ENCODE measurements at regions not wholly inside any gene's neighbourhood (a gene's known extent, or its start where the extent isn't known, plus 50 kb on each side); places are given as distances from the start of the nearest gene placed in this dataset.

DNA sequence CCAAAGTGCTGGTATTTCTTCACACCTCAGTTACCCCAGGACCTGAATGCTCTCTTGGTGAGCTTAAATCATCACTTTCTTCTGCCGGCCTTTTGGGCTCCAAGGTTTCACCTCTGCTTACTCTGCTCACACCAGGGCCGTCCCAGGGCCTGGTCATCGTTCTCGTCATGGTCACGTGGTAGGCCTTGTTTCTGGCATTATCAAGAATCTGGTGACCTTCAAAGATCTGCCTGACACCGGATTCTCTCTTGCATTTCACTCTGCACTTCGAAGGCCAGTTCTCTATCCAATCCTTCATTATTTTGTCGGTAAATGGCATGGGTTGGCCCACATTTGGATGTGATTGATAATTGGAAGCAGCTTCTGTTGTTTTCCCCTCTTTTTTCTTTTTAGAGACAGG, 80.5 kb downstream of the HRH4 start:
- TF ChIP-seq CTCF (IDR thresholded peaks at IDR 0.05) (no peak), POLR2AphosphoS5 (IDR thresholded peaks at IDR 0.05; ENCODE audit: low read depth, low read length) (no peak), SIN3A (IDR thresholded peaks at IDR 0.05; ENCODE audit: borderline replicate concordance, insufficient read depth, low read depth, low read length) (no peak), TCF7L2 (IDR thresholded peaks at IDR 0.05; ENCODE audit: low read depth, low read length) (no peak)
- TF ChIP-seq, protein P1, sequence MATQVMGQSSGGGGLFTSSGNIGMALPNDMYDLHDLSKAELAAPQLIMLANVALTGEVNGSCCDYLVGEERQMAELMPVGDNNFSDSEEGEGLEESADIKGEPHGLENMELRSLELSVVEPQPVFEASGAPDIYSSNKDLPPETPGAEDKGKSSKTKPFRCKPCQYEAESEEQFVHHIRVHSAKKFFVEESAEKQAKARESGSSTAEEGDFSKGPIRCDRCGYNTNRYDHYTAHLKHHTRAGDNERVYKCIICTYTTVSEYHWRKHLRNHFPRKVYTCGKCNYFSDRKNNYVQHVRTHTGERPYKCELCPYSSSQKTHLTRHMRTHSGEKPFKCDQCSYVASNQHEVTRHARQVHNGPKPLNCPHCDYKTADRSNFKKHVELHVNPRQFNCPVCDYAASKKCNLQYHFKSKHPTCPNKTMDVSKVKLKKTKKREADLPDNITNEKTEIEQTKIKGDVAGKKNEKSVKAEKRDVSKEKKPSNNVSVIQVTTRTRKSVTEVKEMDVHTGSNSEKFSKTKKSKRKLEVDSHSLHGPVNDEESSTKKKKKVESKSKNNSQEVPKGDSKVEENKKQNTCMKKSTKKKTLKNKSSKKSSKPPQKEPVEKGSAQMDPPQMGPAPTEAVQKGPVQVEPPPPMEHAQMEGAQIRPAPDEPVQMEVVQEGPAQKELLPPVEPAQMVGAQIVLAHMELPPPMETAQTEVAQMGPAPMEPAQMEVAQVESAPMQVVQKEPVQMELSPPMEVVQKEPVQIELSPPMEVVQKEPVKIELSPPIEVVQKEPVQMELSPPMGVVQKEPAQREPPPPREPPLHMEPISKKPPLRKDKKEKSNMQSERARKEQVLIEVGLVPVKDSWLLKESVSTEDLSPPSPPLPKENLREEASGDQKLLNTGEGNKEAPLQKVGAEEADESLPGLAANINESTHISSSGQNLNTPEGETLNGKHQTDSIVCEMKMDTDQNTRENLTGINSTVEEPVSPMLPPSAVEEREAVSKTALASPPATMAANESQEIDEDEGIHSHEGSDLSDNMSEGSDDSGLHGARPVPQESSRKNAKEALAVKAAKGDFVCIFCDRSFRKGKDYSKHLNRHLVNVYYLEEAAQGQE (IDR thresholded peaks at IDR 0.05; ENCODE audit: insufficient read depth in 1 of 2, low read depth in 2 of 2, low read length in 1 of 2): no peak
